BJ (cell line): ENCODE measurements at regions not wholly inside any gene's neighbourhood (a gene's known extent, or its start where the extent isn't known, plus 50 kb on each side); places are given as distances from the start of the nearest gene placed in this dataset.

Experiments used
- CTCF ChIA-PET: fragments of 350-600 bp; formaldehyde crosslinking; extraction: SDS; loops from one replicate; lab custom pipeline; 2021; ENCODE audit warnings: antibody characterized with exemption, inconsistent platforms; lab: Yijun Ruan, JAX
- POLR2A ChIA-PET: fragments of 300-600 bp; sonication (Branson Sonifier 250); formaldehyde crosslinking; extraction: SDS; loops from one replicate; lab custom pipeline; 2021; ENCODE audit warnings: antibody characterized with exemption; lab: Charles Lee
- DNase-seq: peaks from one replicate; pipeline ENCODE4 v3.0.0-alpha.2; 2011; ENCODE audit warnings: low read depth
- H3K27me3 ChIP-seq: 2 replicates; pipeline ENCODE4 v1.6.0; 2011; ENCODE audit warnings: low read length; ENCODE audit not compliant: control insufficient read depth, insufficient read depth
- H3K36me3 ChIP-seq: 2 replicates; pipeline ENCODE4 v1.5.1; 2011; ENCODE audit warnings: low read length; ENCODE audit not compliant: control insufficient read depth, insufficient read depth
- H3K4me3 ChIP-seq: 2 replicates; pipeline ENCODE4 v1.5.1; 2011; ENCODE audit warnings: low read depth, mild to moderate bottlenecking, control low read depth, low read length
- TF ChIP-seq, protein P1 (sequence below): IDR thresholded peaks from 2 replicates; pipeline ENCODE4 v1.5.1; 2011; ENCODE audit warnings: low read depth, mild to moderate bottlenecking, control low read depth, inconsistent platforms, low read length, moderate library complexity; ENCODE audit not compliant: insufficient read depth

DNA sequence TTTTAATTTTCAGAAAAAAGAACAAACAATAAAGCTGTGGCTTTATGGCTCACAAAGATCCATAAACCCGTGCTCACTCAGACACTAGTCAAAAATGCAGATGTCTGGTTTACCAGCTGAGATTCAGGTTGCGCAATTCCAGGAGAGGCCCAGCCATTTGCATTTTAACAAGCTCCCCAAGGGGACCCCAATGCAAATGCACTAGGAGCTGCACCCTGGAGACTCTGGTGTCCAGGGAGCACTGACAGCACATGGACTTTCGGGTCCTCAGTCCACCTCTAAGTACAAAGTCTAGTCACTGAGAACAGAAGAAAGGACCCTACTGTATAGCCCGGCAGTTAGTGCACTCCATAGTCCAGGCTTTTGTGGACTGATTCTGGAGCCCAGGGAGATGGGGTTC lies 326.3 kb downstream of the MAF start:
- TF ChIP-seq, protein P1, sequence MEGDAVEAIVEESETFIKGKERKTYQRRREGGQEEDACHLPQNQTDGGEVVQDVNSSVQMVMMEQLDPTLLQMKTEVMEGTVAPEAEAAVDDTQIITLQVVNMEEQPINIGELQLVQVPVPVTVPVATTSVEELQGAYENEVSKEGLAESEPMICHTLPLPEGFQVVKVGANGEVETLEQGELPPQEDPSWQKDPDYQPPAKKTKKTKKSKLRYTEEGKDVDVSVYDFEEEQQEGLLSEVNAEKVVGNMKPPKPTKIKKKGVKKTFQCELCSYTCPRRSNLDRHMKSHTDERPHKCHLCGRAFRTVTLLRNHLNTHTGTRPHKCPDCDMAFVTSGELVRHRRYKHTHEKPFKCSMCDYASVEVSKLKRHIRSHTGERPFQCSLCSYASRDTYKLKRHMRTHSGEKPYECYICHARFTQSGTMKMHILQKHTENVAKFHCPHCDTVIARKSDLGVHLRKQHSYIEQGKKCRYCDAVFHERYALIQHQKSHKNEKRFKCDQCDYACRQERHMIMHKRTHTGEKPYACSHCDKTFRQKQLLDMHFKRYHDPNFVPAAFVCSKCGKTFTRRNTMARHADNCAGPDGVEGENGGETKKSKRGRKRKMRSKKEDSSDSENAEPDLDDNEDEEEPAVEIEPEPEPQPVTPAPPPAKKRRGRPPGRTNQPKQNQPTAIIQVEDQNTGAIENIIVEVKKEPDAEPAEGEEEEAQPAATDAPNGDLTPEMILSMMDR = no peak
- DNase-seq = no peak
- CTCF ChIA-PET = no interaction called here
- no peak overlapping the region for H3K4me3 ChIP-seq
- POLR2A ChIA-PET = no interaction called here
- no peaks in the 10 kb centered on the region for H3K36me3 ChIP-seq
- no peaks in the 10 kb centered on the region for H3K27me3 ChIP-seq

DNA sequence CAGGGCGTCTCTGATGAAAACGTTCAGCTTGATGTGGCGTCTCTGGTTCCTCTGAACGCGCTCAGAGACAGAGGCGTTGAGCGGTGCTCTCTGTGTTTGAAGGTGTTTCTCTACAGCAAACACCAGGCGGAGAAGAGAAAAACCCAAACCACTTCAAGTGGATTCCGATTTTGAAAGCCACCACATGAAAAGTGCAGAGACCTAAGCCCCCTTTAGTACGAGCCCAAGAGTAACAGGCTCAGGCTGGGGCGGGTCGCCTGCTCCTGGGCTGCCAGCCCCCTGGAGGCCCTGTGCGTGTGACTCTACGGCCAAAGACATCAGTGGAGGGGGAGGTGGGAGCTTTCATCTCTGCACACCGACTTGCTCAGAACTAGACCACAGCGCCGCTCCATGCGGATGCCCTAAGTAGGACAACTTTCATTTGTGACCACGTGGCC lies 328.4 kb downstream of the MAF start:
- DNase-seq = no peak
- CTCF ChIA-PET = no interaction called here
- Histone ChIP-seq H3K27me3 (no peaks in the 10 kb centered on the region), H3K36me3 (no peaks in the 10 kb centered on the region), H3K4me3 (no peak overlapping the region)
- POLR2A ChIA-PET = no interaction called here
- TF ChIP-seq, protein P1 = no peak

DNA sequence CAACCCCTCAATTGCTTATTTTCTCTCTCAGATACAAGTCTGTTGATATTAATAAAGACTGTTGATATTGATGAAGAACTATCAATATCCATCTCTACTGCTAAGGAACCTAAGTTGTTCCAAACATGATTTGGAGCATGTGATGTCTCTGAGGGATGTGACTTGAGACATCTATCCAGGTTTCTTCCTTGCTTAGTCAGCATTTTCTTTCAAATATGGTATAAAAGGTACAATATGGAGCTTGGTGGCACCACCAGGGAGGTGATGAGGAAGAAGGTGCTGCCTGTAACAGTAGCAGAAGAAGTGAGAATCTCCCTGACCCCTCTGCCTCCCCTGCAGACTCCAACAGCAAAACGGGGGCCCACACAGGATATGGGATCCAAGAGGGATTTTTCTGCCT lies 329.0 kb downstream of the MAF start:
- Histone ChIP-seq H3K36me3 (no peaks in the 10 kb centered on the region), H3K4me3 (no peak overlapping the region), H3K27me3 (no peaks in the 10 kb centered on the region)
- ChIA-PET POLR2A (no interaction called here), CTCF (no interaction called here)
- no peak for DNase-seq
- TF ChIP-seq, protein P1 = no peak

DNA sequence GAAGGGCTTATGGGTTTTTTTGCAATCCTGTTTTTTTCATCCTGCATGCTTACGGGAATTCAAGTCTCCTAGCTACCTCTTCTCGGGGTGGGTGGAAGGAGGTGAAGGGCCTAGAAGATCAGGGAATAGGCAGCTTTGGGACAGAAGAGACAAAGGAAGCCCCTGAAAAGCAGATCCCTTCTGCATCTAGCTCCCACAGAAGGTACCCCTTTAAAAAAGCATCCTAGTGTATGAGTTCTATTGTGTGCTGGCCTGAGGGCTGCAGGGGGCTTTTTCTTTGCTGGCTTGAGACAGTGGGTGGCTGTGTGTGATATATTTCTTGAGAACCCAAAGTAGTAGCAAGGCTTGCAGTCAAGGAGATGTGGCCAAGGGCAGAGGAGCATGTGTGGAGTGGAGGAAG lies 330.5 kb downstream of the MAF start:
- no peaks in the 10 kb centered on the region for H3K36me3 ChIP-seq
- no peak for DNase-seq
- no peak overlapping the region for H3K4me3 ChIP-seq
- CTCF ChIA-PET = no interaction called here
- POLR2A ChIA-PET = no interaction called here
- no peaks in the 10 kb centered on the region for H3K27me3 ChIP-seq
- TF ChIP-seq, protein P1 = no peak

DNA sequence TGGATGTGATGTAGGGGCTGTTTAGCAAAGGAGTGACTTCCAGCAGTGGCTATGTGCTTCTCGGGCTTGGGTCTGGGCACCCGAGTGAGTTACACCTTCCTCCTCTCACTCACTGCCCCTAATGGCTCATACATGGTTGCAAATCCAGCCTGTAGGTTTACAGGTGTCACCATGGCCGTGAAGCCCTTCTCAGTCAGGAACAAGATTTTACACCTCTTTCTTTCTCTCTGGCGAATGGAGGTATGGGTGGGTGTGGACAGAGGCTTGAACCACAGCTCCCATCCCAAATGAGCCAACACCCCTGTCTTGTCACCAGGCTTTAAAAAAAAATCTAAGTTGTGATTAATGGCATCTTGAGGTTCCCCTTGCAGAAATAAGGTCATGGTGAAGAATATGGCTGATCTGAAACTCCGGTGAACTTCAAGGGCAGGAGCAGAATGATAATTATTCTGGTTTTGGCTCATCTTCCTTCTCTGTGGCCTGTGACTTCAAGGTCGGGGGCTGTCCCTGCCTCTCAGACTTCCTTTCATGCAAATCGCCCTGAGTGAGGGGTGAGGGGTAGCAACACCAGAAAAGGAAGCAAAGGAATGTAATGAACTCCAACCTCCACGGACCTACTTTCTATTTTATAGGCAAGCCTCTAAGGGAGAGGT lies 331.2 kb downstream of the MAF start:
- CTCF ChIA-PET = no interaction called here

More for the DNA sequence above, 331.2 kb downstream of the MAF start:
- Histone ChIP-seq H3K27me3 (no peaks in the 10 kb centered on the region), H3K4me3 (no peak overlapping the region), H3K36me3 (no peaks in the 10 kb centered on the region)
- POLR2A ChIA-PET = no interaction called here
- TF ChIP-seq, protein P1 = no peak
- DNase-seq = no peak
